ENCODE measurements at regions not wholly inside any gene's neighbourhood (a gene's known extent, or its start where the extent isn't known, plus 50 kb on each side); places are given as distances from the start of the nearest gene placed in this dataset.
"Not testable (repeated sequence)": the region's sequence is repeated elsewhere in the genome, so short reads cannot be mapped to it uniquely, and the experiment has no call there.

- Histone ChIP-seq H3K4me3 (replicated peaks; ENCODE audit: low read depth, low read length) (no peak overlapping the region), H3K36me3 (ENCODE audit: control insufficient read depth, insufficient read depth, low read length) (no peaks in the 10 kb centered on the region), H3K27me3 (replicated peaks; ENCODE audit: control insufficient read depth, insufficient read depth, low read length) (peaks cover 3% of the 10 kb centered on the region; the same call in 1 of the 2 replicates)
- TF ChIP-seq, protein P1, sequence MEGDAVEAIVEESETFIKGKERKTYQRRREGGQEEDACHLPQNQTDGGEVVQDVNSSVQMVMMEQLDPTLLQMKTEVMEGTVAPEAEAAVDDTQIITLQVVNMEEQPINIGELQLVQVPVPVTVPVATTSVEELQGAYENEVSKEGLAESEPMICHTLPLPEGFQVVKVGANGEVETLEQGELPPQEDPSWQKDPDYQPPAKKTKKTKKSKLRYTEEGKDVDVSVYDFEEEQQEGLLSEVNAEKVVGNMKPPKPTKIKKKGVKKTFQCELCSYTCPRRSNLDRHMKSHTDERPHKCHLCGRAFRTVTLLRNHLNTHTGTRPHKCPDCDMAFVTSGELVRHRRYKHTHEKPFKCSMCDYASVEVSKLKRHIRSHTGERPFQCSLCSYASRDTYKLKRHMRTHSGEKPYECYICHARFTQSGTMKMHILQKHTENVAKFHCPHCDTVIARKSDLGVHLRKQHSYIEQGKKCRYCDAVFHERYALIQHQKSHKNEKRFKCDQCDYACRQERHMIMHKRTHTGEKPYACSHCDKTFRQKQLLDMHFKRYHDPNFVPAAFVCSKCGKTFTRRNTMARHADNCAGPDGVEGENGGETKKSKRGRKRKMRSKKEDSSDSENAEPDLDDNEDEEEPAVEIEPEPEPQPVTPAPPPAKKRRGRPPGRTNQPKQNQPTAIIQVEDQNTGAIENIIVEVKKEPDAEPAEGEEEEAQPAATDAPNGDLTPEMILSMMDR (IDR thresholded peaks at IDR 0.05; ENCODE audit: insufficient read depth, low read length, poor library complexity, severe bottlenecking), result no peak
- no peak for DNase-seq (ENCODE audit: extremely low read depth, insufficient read length)
These were observed 96.0 kb downstream of the FOXD2 start for GRCh38 chr1:47533793-47534328.

- Histone ChIP-seq H3K4me3 (replicated peaks; ENCODE audit: low read depth, low read length) (no peak overlapping the region), H3K36me3 (ENCODE audit: control insufficient read depth, insufficient read depth, low read length) (no peaks in the 10 kb centered on the region), H3K27me3 (replicated peaks; ENCODE audit: control insufficient read depth, insufficient read depth, low read length) (peaks cover 3% of the 10 kb centered on the region; the same call in 1 of the 2 replicates)
- DNase-seq (ENCODE audit: extremely low read depth, insufficient read length), result no peak
- TF ChIP-seq, protein P1 (IDR thresholded peaks at IDR 0.05; ENCODE audit: insufficient read depth, low read length, poor library complexity, severe bottlenecking), result no peak
These were observed 96.6 kb downstream of the FOXD2 start for GRCh38 chr1:47534436-47534835.

- peaks cover 3% of the 10 kb centered on the region; the same call in 1 of the 2 replicates for H3K27me3 ChIP-seq (replicated peaks; ENCODE audit: control insufficient read depth, insufficient read depth, low read length)
- TF ChIP-seq, protein P1 (IDR thresholded peaks at IDR 0.05; ENCODE audit: insufficient read depth, low read length, poor library complexity, severe bottlenecking), result no peak
- no peaks in the 10 kb centered on the region for H3K36me3 ChIP-seq (ENCODE audit: control insufficient read depth, insufficient read depth, low read length)
- no peak overlapping the region for H3K4me3 ChIP-seq (replicated peaks; ENCODE audit: low read depth, low read length)
- no peak for DNase-seq (ENCODE audit: extremely low read depth, insufficient read length)
These were observed 98.8 kb downstream of the FOXD2 start for GRCh38 chr1:47536646-47537118.

- DNase-seq (ENCODE audit: extremely low read depth, insufficient read length), result no peak
- TF ChIP-seq, protein P1 (IDR thresholded peaks at IDR 0.05; ENCODE audit: insufficient read depth, low read length, poor library complexity, severe bottlenecking), result no peak
- H3K36me3 ChIP-seq (ENCODE audit: control insufficient read depth, insufficient read depth, low read length), result no peaks in the 10 kb centered on the region
- H3K27me3 ChIP-seq (replicated peaks; ENCODE audit: control insufficient read depth, insufficient read depth, low read length), result peaks cover 3% of the 10 kb centered on the region; the same call in 1 of the 2 replicates
- H3K4me3 ChIP-seq (replicated peaks; ENCODE audit: low read depth, low read length), result no peak overlapping the region
These were observed 99.4 kb downstream of the FOXD2 start for GRCh38 chr1:47537268-47537667.

- Histone ChIP-seq H3K4me3 (replicated peaks; ENCODE audit: low read depth, low read length) (no peak overlapping the region), H3K27me3 (replicated peaks; ENCODE audit: control insufficient read depth, insufficient read depth, low read length) (peaks cover under 1% of the 10 kb centered on the region; the same call in 1 of the 2 replicates), H3K36me3 (ENCODE audit: control insufficient read depth, insufficient read depth, low read length) (no peaks in the 10 kb centered on the region)
- TF ChIP-seq, protein P1 (IDR thresholded peaks at IDR 0.05; ENCODE audit: insufficient read depth, low read length, poor library complexity, severe bottlenecking), result no peak
- no peak for DNase-seq (ENCODE audit: extremely low read depth, insufficient read length)
These were observed 100.1 kb downstream of the FOXD2 start for GRCh38 chr1:47537966-47538365.

DNA sequence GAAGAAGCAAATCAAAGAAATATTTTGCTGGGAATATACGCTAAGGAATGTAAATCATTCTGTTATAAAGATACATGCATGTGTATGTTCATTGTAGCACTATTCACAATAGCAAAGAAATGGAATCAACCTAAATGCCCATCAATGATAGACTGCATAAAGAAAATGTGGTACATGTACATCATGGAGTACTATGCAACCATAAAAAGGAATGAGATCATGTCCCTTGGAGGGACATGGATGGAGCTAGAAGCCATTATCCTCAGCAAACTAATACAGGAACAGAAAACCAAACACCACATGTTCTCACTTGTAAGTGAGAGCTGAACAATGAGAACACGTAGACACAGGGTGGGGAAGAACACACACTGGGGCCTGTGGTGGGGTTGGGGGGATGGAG is 100.7 kb downstream of the FOXD2 start:
- not testable (repeated sequence) for H3K4me3 ChIP-seq (replicated peaks; ENCODE audit: low read depth, low read length); DNase-seq (ENCODE audit: extremely low read depth, insufficient read length); H3K27me3 ChIP-seq (replicated peaks; ENCODE audit: control insufficient read depth, insufficient read depth, low read length); H3K36me3 ChIP-seq (ENCODE audit: control insufficient read depth, insufficient read depth, low read length)

- DNase-seq (ENCODE audit: extremely low read depth, insufficient read length); H3K36me3 ChIP-seq (ENCODE audit: control insufficient read depth, insufficient read depth, low read length); H3K4me3 ChIP-seq (replicated peaks; ENCODE audit: low read depth, low read length); H3K27me3 ChIP-seq (replicated peaks; ENCODE audit: control insufficient read depth, insufficient read depth, low read length): not testable (repeated sequence)
These were observed 103.9 kb downstream of the FOXD2 start for GRCh38 chr1:47541705-47542104.

DNA sequence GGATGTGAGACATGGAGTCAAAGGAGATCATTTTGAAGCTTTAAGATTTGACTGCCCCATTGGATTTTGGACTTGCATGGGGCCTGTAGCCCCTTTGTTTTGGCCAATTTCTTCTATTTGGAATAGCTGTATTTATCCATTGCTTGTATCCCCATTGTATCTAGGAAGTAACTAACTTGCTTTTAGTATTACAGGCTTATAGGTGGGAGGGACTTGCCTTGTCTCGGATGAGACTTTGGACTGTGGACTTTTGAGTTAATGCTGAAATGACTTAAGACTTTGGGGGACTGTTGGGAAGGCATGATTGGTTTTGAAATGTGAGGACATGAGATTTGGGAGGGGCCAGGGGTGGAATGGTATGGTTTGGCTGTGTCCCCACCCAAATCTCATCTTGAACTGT is 105.2 kb downstream of the FOXD2 start:
- H3K27me3 ChIP-seq (replicated peaks; ENCODE audit: control insufficient read depth, insufficient read depth, low read length); H3K36me3 ChIP-seq (ENCODE audit: control insufficient read depth, insufficient read depth, low read length); DNase-seq (ENCODE audit: extremely low read depth, insufficient read length); H3K4me3 ChIP-seq (replicated peaks; ENCODE audit: low read depth, low read length): not testable (repeated sequence)
